ENCODE measurements at regions not wholly inside any gene's neighbourhood (a gene's known extent, or its start where the extent isn't known, plus 50 kb on each side); places are given as distances from the start of the nearest gene placed in this dataset.

- no peak for DNase-seq
Observed at GRCh38 chr1:221373795-221374194, 368.1 kb downstream of the DUSP10 start.

DNA sequence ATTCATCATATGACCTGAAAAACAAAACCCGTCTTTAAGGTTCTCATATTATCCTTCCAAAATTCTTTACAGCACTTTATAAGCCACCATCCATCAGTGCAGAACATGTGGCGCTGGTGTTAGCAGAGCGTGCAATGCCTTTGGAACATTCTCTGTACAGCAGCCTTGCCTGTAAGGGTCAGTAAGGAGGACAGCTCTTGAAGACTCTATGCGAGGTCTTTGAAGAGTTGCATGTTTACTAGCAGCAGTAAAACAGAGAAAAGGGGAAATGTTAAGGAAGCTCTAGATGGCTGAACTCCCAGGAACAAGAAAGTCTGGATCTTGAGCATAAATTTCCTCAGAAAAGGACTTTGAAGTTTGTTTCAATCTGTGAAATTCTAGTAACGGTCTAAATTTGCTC is 365.6 kb downstream of the DUSP10 start:
- DNase-seq, result no peak

DNA sequence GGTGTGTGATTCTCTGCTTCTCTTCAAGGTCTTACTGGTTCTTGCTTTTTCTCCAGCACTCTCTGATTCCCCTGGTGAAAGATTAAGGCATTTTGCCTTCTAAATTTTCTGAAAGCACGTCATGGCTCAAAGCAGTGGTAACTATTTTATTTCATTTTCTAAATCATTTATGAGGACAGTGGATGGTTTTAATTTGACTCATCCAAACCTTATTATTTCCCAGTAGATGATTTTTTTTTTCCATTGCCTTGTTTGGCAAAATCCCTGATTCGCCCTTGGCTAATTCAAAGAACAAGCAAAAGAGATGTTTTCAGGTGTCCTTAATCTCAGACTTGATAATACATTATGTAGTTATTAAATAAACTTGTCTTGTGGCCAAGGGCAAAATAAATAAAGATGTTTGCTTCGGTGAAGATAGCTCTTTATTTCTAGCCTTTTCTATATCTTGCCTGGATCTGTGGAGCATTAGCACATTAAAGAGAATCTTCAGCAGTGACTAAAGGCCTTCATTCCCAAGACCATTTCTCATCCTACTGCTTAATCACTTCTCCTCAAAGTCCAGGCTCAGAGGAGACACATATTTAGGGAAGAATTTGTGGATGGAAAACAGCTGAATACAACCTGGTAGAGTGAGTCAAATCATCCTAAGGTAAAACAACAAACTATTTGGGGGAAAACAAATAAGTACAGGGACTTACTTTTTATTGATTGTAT is 359.8 kb downstream of the DUSP10 start:
- DNase-seq, result no peak

DNA sequence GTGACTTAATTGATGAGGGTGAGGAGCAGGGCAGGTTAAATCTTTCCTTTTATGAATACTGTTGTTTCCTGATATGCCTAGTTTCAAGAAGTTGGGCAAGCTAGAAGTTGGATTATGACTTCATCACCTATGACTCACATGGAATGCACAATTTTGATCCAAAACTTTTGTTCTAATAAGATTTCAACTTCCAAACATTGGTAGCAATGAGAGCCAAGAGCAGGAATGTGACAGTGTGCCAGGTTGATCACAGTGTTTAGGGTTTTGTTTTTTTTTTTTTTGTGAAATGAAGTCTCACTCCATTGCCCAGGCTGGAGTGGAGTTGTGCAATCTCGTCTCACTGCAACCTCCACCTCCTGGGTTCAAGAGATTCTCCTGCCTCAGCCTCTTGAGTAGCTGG is 349.4 kb downstream of the DUSP10 start:
- no peak for DNase-seq

GRCh38 chr1:221394011-221394544 is 347.8 kb downstream of the DUSP10 start:
- DNase-seq, result no peak

DNA sequence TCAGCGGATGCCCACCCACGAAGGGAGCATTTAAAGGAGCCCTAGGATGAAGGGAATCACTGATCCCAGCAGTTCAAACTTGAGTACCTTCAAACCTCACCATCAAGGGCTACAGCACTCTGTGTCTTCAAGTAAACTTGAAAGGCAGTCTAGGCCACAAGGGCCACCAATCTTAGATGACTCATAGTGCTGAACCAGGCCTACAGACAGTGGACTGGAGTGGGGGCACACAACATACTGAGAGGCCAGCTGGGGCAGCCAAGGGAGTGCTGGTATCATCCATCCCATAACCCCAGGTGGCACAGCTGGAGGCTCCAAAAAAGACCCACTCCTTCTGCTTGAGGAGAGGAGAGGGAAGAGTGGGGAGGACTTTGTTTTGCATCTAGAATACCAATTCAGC is 345.4 kb downstream of the DUSP10 start:
- DNase-seq, result no peak

GRCh38 chr1:221397141-221397540 is 344.7 kb downstream of the DUSP10 start:
- no peak for DNase-seq

- DNase-seq, result no peak
Observed at GRCh38 chr1:221397606-221398005, 344.3 kb downstream of the DUSP10 start.

GRCh38 chr1:221405146-221405545 is 336.7 kb downstream of the DUSP10 start:
- no peak for DNase-seq

DNA sequence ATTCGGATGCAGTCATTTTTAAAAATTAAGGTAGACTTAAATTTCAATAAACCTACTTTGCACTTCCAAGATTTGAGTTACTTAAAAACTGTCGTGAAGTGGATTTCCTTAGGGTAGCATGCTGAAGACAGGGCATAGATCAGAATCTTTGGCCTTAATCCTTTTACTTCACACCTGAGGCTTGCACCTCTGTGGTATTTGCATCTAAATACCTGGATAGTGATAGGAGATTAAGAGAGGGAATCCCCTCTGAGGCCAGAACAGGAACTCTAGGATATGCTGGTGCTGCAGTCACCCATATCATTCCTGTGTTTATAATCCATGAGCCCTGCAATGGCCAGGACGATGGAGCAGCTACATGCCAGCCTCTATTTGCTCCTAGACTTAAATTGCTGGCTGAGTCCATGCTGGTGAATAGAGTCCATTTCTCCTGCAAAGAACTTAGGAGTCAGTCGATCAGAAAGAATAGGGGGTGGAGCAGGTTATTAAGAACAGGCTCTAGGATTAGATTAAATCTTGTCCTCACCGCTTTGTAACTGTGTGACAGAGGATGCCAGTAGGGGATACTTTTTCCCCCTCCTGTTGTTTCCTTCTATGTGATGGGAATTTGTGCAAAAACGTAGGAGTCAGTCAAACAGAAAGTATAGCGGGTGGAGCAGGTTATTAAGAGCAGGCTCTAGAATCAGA is 333.6 kb downstream of the DUSP10 start:
- DNase-seq, result no peak

DNA sequence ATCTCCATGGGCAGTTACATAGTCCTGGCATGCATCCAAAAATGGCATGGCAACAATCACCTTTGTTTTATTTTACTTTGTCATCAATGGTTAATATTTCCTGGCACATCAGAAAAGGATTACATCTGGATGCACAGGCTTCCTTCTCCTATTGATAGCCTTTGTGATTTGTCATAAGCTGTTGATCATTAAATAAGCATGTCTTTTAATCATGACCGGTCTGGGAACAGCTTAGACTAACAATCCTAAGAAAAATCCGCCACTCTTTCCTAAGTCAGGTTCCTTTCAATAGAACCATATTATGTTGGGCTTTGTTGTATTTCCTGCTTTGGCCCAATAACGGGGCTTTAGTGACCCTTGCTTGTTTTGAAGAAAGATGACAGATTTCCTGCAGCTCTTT is 330.6 kb downstream of the DUSP10 start:
- no peak for DNase-seq

GRCh38 chr1:221414772-221415539 is 326.9 kb downstream of the DUSP10 start:
- DNase-seq, result no peak

DNA sequence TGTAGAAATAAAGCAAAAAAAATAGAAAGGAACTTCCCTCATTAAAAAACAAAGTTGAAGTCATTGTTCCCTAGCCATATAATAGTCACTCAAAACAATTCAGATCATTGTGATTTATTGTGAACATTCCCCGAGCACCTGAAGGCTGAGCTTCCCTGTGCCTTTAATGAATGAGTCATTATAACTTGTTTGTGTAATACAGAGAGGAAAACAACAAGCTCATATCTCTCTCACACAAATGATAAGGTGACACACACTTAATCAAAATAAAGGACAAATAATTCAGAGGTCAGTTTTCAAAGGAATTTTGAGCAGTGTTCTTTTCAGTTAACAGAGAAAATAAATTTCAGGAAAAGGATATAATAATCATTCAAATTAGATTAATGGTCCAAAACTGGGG is 326.2 kb downstream of the DUSP10 start:
- DNase-seq, result no peak

DNA sequence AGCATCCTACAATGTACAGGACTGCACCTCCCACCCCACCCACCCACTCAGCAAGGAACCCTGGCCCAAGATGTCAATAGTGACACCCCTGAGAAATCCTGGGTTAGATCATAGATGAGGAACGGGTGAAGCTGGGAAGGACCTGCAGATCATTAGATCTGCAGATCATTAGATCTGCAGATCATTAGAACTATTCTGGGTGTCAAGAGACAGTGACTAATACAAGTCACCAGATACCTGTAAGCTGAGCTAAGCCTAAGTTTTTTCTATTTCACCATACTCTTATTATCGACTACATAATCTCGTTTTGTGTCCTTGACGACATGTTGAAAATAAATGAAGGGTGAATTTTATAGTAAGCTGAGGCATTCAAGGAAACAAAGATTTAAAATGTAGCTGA is 325.7 kb downstream of the DUSP10 start:
- no peak for DNase-seq

GRCh38 chr1:221416723-221417122 is 325.2 kb downstream of the DUSP10 start:
- DNase-seq, result no peak

GRCh38 chr1:221418346-221418745 is 323.5 kb downstream of the DUSP10 start:
- DNase-seq, result no peak

DNA sequence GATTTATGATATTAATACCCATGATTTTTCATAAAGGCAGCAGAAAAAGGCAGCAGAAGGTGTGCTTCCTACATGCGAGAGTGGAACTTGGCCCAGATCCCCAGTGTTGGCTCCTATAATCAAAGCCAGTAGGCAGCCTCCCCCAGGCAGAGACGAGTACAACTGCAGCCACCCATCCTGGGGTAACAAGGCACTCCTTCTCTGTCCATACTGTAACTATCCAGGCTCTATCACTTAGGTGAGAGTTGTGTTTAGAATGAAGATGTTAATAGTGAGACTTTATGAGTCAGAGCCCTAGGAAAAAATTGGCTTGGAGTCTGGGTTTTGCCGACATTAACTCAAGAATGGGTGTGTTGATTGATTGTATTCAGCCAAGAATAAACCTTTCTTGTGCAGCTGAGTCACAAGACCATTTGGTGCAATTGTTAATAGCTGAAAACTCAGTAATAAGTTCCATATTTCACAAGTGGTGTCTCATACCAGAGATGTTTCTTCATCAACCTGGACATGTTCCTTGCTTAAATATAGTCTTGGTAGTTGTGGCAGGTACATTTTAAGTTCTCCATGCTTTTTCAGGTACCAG is 322.3 kb downstream of the DUSP10 start:
- no peak for DNase-seq

- no peak for DNase-seq
Observed at GRCh38 chr1:221429264-221429663, 312.6 kb downstream of the DUSP10 start.

GRCh38 chr1:221430152-221430960 is 311.5 kb downstream of the DUSP10 start:
- DNase-seq, result no peak

DNA sequence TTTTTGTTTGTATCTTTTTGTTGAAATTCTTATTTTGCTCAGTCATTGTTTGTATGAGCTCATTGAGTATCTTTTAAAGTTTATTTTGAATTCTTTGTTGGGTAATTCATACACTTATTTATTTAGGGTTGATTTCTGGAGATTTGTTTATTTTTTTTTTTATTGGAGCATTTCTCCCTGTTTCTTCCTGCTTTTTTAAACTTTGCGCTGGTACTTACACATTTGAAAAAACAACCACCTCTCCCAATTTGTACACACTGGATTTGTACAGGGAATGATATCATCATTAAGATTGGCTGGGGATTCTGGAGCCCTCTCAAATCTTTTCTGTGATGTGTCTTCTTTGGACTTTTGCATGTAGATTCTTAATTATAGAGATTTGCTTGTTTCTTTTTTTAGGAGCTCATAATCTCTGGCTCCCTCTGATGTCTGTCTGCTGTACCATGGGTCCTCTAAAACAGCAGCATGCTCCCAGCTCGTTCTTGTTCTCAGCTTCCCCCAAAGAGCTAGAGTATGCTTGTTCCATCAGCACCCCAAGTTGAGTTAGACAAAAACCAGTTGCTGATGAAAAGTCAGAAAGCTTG is 310.7 kb downstream of the DUSP10 start:
- DNase-seq, result no peak

GRCh38 chr1:221431961-221432360 is 309.9 kb downstream of the DUSP10 start:
- DNase-seq, result no peak

- peak in 1 of 2 experiments; percentile 22 for DNase-seq
Observed at GRCh38 chr1:221435504-221435904, 306.4 kb downstream of the DUSP10 start.
